K562 (cell line): ENCODE measurements at regions not wholly inside any gene's neighbourhood (a gene's known extent, or its start where the extent isn't known, plus 50 kb on each side); places are given as distances from the start of the nearest gene placed in this dataset.

ENCODE experiments used
- ATAC-seq: fragments of 200-7000 bp; cut with Tn5 transposase; 3 replicates; pipeline ENCODE4 v1.9.1; 2020; ENCODE audit warnings: moderate library complexity
- BruUV-seq: library from RNA; stranded (reverse); fragments of 400-500 nt; replicated peaks from 2 replicates; lab custom pipeline; 2021; lab: Mats Ljungman, UMichigan
- CTCF ChIA-PET: fragments of 300-600 bp; formaldehyde crosslinking; extraction: SDS; loops from one replicate; lab custom pipeline; 2021; ENCODE audit warnings: low intra/inter-chr PET ratio; lab: Yijun Ruan, JAX
- POLR2A ChIA-PET: fragments of 300-600, 350-650 bp; sonication (Branson Sonifier 250); formaldehyde crosslinking; extraction: SDS; loops from one replicate; lab custom pipeline; 2021; ENCODE audit warnings: antibody characterized with exemption, inconsistent platforms; lab: Yijun Ruan, JAX
- DNase-seq, 4 experiments: peaks; one replicate each; pipeline versions ENCODE4 v3.0.0 to v3.0.0-alpha.2; 2011 to 2018; ENCODE audit warnings: low spot score in 3 of 4, mixed read lengths in 3 of 4; ENCODE audit errors: extremely low read depth in 1 of 4
- FAIRE-seq: peaks from 2 replicates; lab custom pipeline; 2011; peaks lifted over from hg19 to GRCh38; lab: Jason Lieb, UNC
- H2AFZ ChIP-seq: 2 replicates; pipeline ENCODE4 v1.6.0; 2011; ENCODE audit warnings: low read depth, low read length, control low read depth, inconsistent platforms
- H3K27ac ChIP-seq: fragments of 200-600 bp; 3 replicates; pipeline ENCODE4 v1.8.0; 2011; ENCODE audit warnings: low read depth, mild to moderate bottlenecking, control low read depth, inconsistent platforms, low read length, moderate library complexity, mixed read lengths; ENCODE audit errors: extremely low read depth
- H3K27me3 ChIP-seq, 2 experiments: fragments of 300-600 bp in 1 of 2; 2 replicates in 1 of 2; 3 replicates in 1 of 2; pipeline versions ENCODE4 v1.6.0 to v1.8.0; 2011; ENCODE audit warnings: inconsistent platforms in 2 of 2, low read length in 2 of 2, mild to moderate bottlenecking in 1 of 2, mixed read lengths in 1 of 2, moderate library complexity in 1 of 2; ENCODE audit not compliant: control insufficient read depth in 2 of 2, insufficient read depth in 2 of 2
- H3K36me3 ChIP-seq: fragments of 300-600 bp; 3 replicates; pipeline ENCODE4 v1.8.0; 2011; ENCODE audit warnings: mild to moderate bottlenecking, low read length, inconsistent platforms; ENCODE audit not compliant: control insufficient read depth, insufficient read depth
- H3K4me1 ChIP-seq, 2 experiments: fragments of 200-600 bp in 1 of 2; replicated peaks in 1 of 2; 2 replicates in 1 of 2; 3 replicates in 1 of 2; pipeline versions ENCODE4 v1.5.1 to v1.8.0; 2011; ENCODE audit warnings: inconsistent platforms in 2 of 2, low read length in 2 of 2, mild to moderate bottlenecking in 1 of 2, mixed read lengths in 1 of 2, moderate library complexity in 1 of 2; ENCODE audit not compliant: control insufficient read depth in 2 of 2, insufficient read depth in 2 of 2
- H3K4me2 ChIP-seq: 2 replicates; pipeline ENCODE4 v1.6.1; 2011; ENCODE audit warnings: low read length, control low read depth, inconsistent platforms, mixed read lengths; ENCODE audit not compliant: insufficient read depth
- H3K4me3 ChIP-seq: fragments of 200-600 bp; sonication (generic), shearing (Covaris generic); 2 replicates; pipeline ENCODE4 v1.5.1; 2016; ENCODE audit warnings: control low read depth, inconsistent platforms
- H3K79me2 ChIP-seq: fragments of 200-600 bp; 3 replicates; pipeline ENCODE4 v1.8.0; 2011; ENCODE audit warnings: low read length, inconsistent platforms; ENCODE audit not compliant: control insufficient read depth, insufficient read depth
- H3K9ac ChIP-seq, 2 experiments: 2 replicates each; pipeline versions ENCODE4 v1.6.0 to v1.6.1; 2011; ENCODE audit warnings: low read depth in 2 of 2, low read length in 2 of 2, control low read depth in 1 of 2, inconsistent platforms in 1 of 2, mild to moderate bottlenecking in 1 of 2, mixed read lengths in 1 of 2; ENCODE audit not compliant: insufficient read depth in 1 of 2
- H3K9me1 ChIP-seq: one replicate; pipeline ENCODE4 v1.6.0; 2011; ENCODE audit warnings: inconsistent platforms, mild to moderate bottlenecking, low read length, moderate library complexity; ENCODE audit not compliant: control insufficient read depth, insufficient read depth
- H3K9me3 ChIP-seq: replicated peaks from 2 replicates; pipeline ENCODE4 v1.5.1; 2011; ENCODE audit warnings: low read depth, low read length, inconsistent platforms; ENCODE audit not compliant: control insufficient read depth, insufficient read depth
- H4K20me1 ChIP-seq: replicated peaks from 2 replicates; pipeline ENCODE4 v1.6.1; 2011; ENCODE audit warnings: low read length, inconsistent platforms, mixed read lengths; ENCODE audit not compliant: control insufficient read depth, insufficient read depth
- ATF7 ChIP-seq: fragments of 450-650 bp; IDR thresholded peaks from 2 replicates; pipeline ENCODE4 v1.7.1; 2014; ENCODE audit warnings: mild to moderate bottlenecking, moderate library complexity
- ELF4 ChIP-seq: fragments of 450-650 bp; formaldehyde crosslinking; IDR thresholded peaks from 2 replicates; pipeline ENCODE4 v1.4.0; 2022; ENCODE audit warnings: missing genetic modification characterization
- HLTF ChIP-seq: fragments of 450-650 bp; IDR thresholded peaks from 2 replicates; pipeline ENCODE4 v1.6.1; 2016
- JUN ChIP-seq, 2 experiments: sonication (generic) in 1 of 2; formaldehyde crosslinking in 1 of 2; IDR thresholded peaks; 2 replicates each; pipeline versions ENCODE4 v1.6.1 to v1.8.0; 2012 to 2022; ENCODE audit warnings: borderline replicate concordance in 2 of 2, mild to moderate bottlenecking in 2 of 2, improper control_type of control experiment in 1 of 2, low read depth in 1 of 2, low read length in 1 of 2, missing genetic modification reagents in 1 of 2
- KDM1A ChIP-seq, 2 experiments: fragments of 450-650 bp; IDR thresholded peaks; 2 replicates each; pipeline ENCODE4 v1.6.1; 2016; ENCODE audit warnings: mild to moderate bottlenecking in 2 of 2
- MAFK ChIP-seq: IDR thresholded peaks from 2 replicates; pipeline ENCODE4 v1.6.1; 2011; ENCODE audit warnings: low read length, improper control_type of control experiment
- MAZ ChIP-seq, 2 experiments: fragments of 450-650 bp in 1 of 2; sonication (generic) in 1 of 2; formaldehyde crosslinking; IDR thresholded peaks in 1 of 2; conservative IDR thresholded peaks in 1 of 2; 2 replicates each; pipeline versions ENCODE4 v1.4.0 to v1.5.0; 2020; ENCODE audit warnings: mild to moderate bottlenecking in 1 of 2, missing genetic modification reagents in 1 of 2
- NFIC ChIP-seq: fragments of 450-650 bp; IDR thresholded peaks from 2 replicates; pipeline ENCODE4 v1.6.1; 2017; ENCODE audit warnings: mild to moderate bottlenecking, inconsistent platforms
- RAD21 ChIP-seq, 2 experiments: fragments of 250-450 bp in 1 of 2; fragments of 450-650 bp in 1 of 2; sonication (Bioruptor Pico) in 1 of 2; formaldehyde crosslinking in 1 of 2; IDR thresholded peaks in 1 of 2; conservative IDR thresholded peaks in 1 of 2; 2 replicates each; pipeline versions ENCODE4 v1.4.0 to v1.8.0; 2020 to 2022; ENCODE audit warnings: mild to moderate bottlenecking in 2 of 2, moderate library complexity in 1 of 2
- SP1 ChIP-seq: sonication (generic); formaldehyde crosslinking; IDR thresholded peaks from 2 replicates; pipeline ENCODE4 v1.8.1; 2022; ENCODE audit warnings: mild to moderate bottlenecking, missing genetic modification reagents
- STAT5B ChIP-seq: fragments of 250-450 bp; sonication (Bioruptor Pico); IDR thresholded peaks from 2 replicates; pipeline ENCODE4 v1.8.0; 2021; ENCODE audit warnings: mild to moderate bottlenecking, inconsistent platforms
- STAT6 ChIP-seq: sonication (generic); formaldehyde crosslinking; IDR thresholded peaks from 2 replicates; pipeline ENCODE4 v1.8.1; 2023; ENCODE audit warnings: mild to moderate bottlenecking, missing genetic modification reagents
- USF1 ChIP-seq: sonication (generic); formaldehyde crosslinking; IDR thresholded peaks from 2 replicates; pipeline ENCODE4 v1.9.0; 2022; ENCODE audit warnings: mild to moderate bottlenecking, missing genetic modification reagents
- ZNF121 ChIP-seq: sonication (generic); formaldehyde crosslinking; conservative IDR thresholded peaks from 2 replicates; pipeline ENCODE4 v1.8.0; 2022; ENCODE audit warnings: missing genetic modification reagents
- ZNF586 ChIP-seq: fragments of 450-650 bp; formaldehyde crosslinking; conservative IDR thresholded peaks from 2 replicates; pipeline ENCODE4 v1.4.0; 2020; ENCODE audit warnings: mild to moderate bottlenecking, moderate library complexity
- ZNF644 ChIP-seq: fragments of 200-800 bp; sonication (Bioruptor generic); IDR thresholded peaks from 2 replicates; pipeline ENCODE4 v1.6.1; 2016; ENCODE audit warnings: low read depth, missing genetic modification characterization, missing compliant biosample characterization
- ZSCAN29 ChIP-seq: fragments of 450-650 bp; IDR thresholded peaks from 2 replicates; pipeline ENCODE4 v1.6.1; 2017
- ZSCAN32 ChIP-seq: fragments of 450-650 bp; formaldehyde crosslinking; IDR thresholded peaks from 2 replicates; pipeline ENCODE4 v1.4.0; 2020; ENCODE audit warnings: mild to moderate bottlenecking, moderate library complexity
- WGBS: fragments of 100-300 bp; shearing (Covaris generic); methylation state at CpG from one replicate; pipeline ENCODE4 v1.1.6; 2016; ENCODE audit warnings: low coverage, mixed read lengths; ENCODE audit not compliant: insufficient coverage; ENCODE audit errors: missing lambda C conversion rate; 5-methylcytosine and 5-hydroxymethylcytosine counted together
- in situ Hi-C: fragments of 300-500 bp; cut with MboI; formaldehyde crosslinking; loops from 4 replicates; pipeline ENCODE4 v1.15.0; 2018; ENCODE audit warnings: inconsistent platforms, mixed read lengths
- intact Hi-C: fragments of 100-400 bp; cut with micrococcal nuclease; formaldehyde crosslinking; loops from 2 replicates; pipeline ENCODE4 v1.14.2; 2022

- TF ChIP-seq STAT6 (CRISPR knock-in tag) (no peak), JUN (IDR thresholded peaks at IDR 0.05; ENCODE audit: borderline replicate concordance, low read depth, low read length) (no peak), JUN (CRISPR knock-in tag; IDR thresholded peaks at IDR 0.05; ENCODE audit: borderline replicate concordance) (no peak), STAT5B (CRISPR knock-in tag) (no peak), SP1 (CRISPR knock-in tag) (no peak), ELF4 (no peak), RAD21 (CRISPR knock-in tag; conservative IDR thresholded peaks at IDR 0.05 in 1 of 2, IDR thresholded peaks at IDR 0.05 in 1 of 2) (no peak), ATF7 (no peak), ZNF586 (CRISPR knock-in tag) (no peak), ZSCAN29 (no peak), MAFK (no peak)
- TF ChIP-seq, all 486 proteins: peak for 0
These were observed 805.0 kb upstream of the RBFOX1 start (continued) for GRCh38 chr16:6527646-6528045.

- POLR2A ChIA-PET: no interaction called here
- WGBS: 0% methylated on average over 1 of the region's 1 CpG
- no peak overlapping the region for H3K4me2 ChIP-seq
- H3K9me3 ChIP-seq: no peaks in the 10 kb centered on the region
- CTCF ChIA-PET: no interaction called here
- intact Hi-C loops: no loop called here
- in situ Hi-C loops: no loop called here
- H3K27me3 ChIP-seq: no peaks in the 10 kb centered on the region; a peak in 1 of 5 replicates
- no peak for ATAC-seq
- FAIRE-seq: no peak
- H3K4me1 ChIP-seq: no peaks in the 10 kb centered on the region
- H3K9me1 ChIP-seq: no peaks in the 10 kb centered on the region
- H3K4me3 ChIP-seq: no peak overlapping the region
- H2AFZ ChIP-seq: no peak overlapping the region
- DNase-seq: no peak
- no peak overlapping the region for H3K27ac ChIP-seq
- no peaks in the 10 kb centered on the region for H3K79me2 ChIP-seq
- no peaks in the 10 kb centered on the region for H4K20me1 ChIP-seq
- no peak overlapping the region for H3K9ac ChIP-seq
- no peaks in the 10 kb centered on the region for H3K36me3 ChIP-seq
- no peak for TF ChIP-seq HLTF
- no peak for TF ChIP-seq ZNF121 (CRISPR knock-in tag)
- no peak for TF ChIP-seq ZSCAN32
- TF ChIP-seq NFIC: no peak
- no peak for TF ChIP-seq STAT6 (CRISPR knock-in tag)
- TF ChIP-seq KDM1A (IDR thresholded peaks at IDR 0.05): no peak
- TF ChIP-seq MAZ (CRISPR knock-in tag; conservative IDR thresholded peaks at IDR 0.05 in 1 of 2, IDR thresholded peaks at IDR 0.05 in 1 of 2): no peak
- no peak for TF ChIP-seq USF1 (CRISPR knock-in tag)
- no peak for TF ChIP-seq ZNF644 (tag)
- TF ChIP-seq, all 486 proteins: peak for 0
- no TSS peak for BruUV-seq
These were observed 808.1 kb upstream of the RBFOX1 start for GRCh38 chr16:6524501-6524900.
